HCT116 (cell line): ENCODE measurements at regions not wholly inside any gene's neighbourhood (a gene's known extent, or its start where the extent isn't known, plus 50 kb on each side); places are given as distances from the start of the nearest gene placed in this dataset.

Experiments
- ATAC-seq: fragments of 200-7000 bp; cut with Tn5 transposase; 2 replicates; pipeline ENCODE4 v1.9.1; 2020; ENCODE audit warnings: mild to moderate bottlenecking, moderate library complexity
- BruUV-seq: library from RNA; stranded (reverse); fragments of 400-500 nt; replicated peaks from 2 replicates; lab custom pipeline; 2021; lab: Mats Ljungman, UMichigan
- CTCF ChIA-PET: fragments of 300-600 bp; sonication (Branson Sonifier 250); formaldehyde crosslinking; loops from one replicate; lab custom pipeline; 2021; ENCODE audit warnings: antibody characterized with exemption; lab: Charles Lee
- POLR2A ChIA-PET: fragments of 300-600, 350-600 bp; sonication (Branson Sonifier 250); formaldehyde crosslinking; loops from one replicate; lab custom pipeline; 2021; ENCODE audit warnings: antibody characterized with exemption; lab: Charles Lee
- RAD21 ChIA-PET, 2 experiments: fragments of 300-600 bp; sonication (Branson Sonifier 250); formaldehyde crosslinking; loops; one replicate each; lab custom pipeline; 2023; ENCODE audit warnings: low total read pairs in 2 of 2; ENCODE audit not compliant: uncharacterized antibody in 2 of 2, unreplicated experiment in 2 of 2, low non-redundant PET in 1 of 2; lab: Charles Lee
- DNase-seq: peaks from one replicate; pipeline ENCODE4 v3.0.0-alpha.2; 2010; ENCODE audit warnings: low read depth, low spot score
- H2AFZ ChIP-seq: fragments of 200-600 bp; shearing (Covaris generic), sonication (generic); 2 replicates; pipeline ENCODE4 v1.6.1; 2017; ENCODE audit warnings: low read depth, mixed run types, mixed read lengths, antibody characterized with exemption, low read length; ENCODE audit not compliant: poor library complexity, severe bottlenecking
- H3K27ac ChIP-seq: 2 replicates; pipeline ENCODE4 v1.5.1; 2012; ENCODE audit warnings: low read depth, low read length
- H3K27me3 ChIP-seq: fragments of 200-600 bp; sonication (generic); 2 replicates; pipeline ENCODE4 v1.6.1; 2016; ENCODE audit warnings: mixed run types, low read length, mixed read lengths; ENCODE audit not compliant: insufficient read depth
- H3K36me3 ChIP-seq, 2 experiments: fragments of 200-500 bp in 1 of 2; fragments of 200-600 bp in 1 of 2; sonication (Bioruptor generic) in 1 of 2; sonication (generic) in 1 of 2; 2 replicates each; pipeline versions ENCODE4 v1.5.1 to v1.6.1; 2014 to 2016; ENCODE audit warnings: low read length in 2 of 2, inconsistent platforms in 1 of 2, mixed read lengths in 1 of 2, mixed run types in 1 of 2; ENCODE audit not compliant: insufficient read depth in 2 of 2, control insufficient read depth in 1 of 2
- H3K4me1 ChIP-seq, 2 experiments: fragments of 200-600 bp in 1 of 2; sonication (generic) in 1 of 2; 2 replicates each; pipeline versions ENCODE4 v1.5.1 to v1.6.1; 2012 to 2017; ENCODE audit warnings: low read length in 2 of 2, inconsistent platforms in 1 of 2, mild to moderate bottlenecking in 1 of 2, mixed read lengths in 1 of 2, mixed run types in 1 of 2, moderate library complexity in 1 of 2; ENCODE audit not compliant: insufficient read depth in 2 of 2, control insufficient read depth in 1 of 2
- H3K4me2 ChIP-seq: fragments of 200-600 bp; sonication (generic); 2 replicates; pipeline ENCODE4 v1.6.1; 2017; ENCODE audit warnings: mixed run types, low read length, mixed read lengths
- H3K4me3 ChIP-seq, 2 experiments: fragments of 200-600 bp in 1 of 2; sonication (generic) in 1 of 2; replicated peaks in 1 of 2; 2 replicates each; pipeline ENCODE4 v1.5.1; 2011 to 2016; ENCODE audit warnings: low read length in 2 of 2, control low read depth in 1 of 2, low read depth in 1 of 2, mild to moderate bottlenecking in 1 of 2, mixed read lengths in 1 of 2, mixed run types in 1 of 2
- H3K79me2 ChIP-seq: fragments of 200-600 bp; sonication (generic); 2 replicates; pipeline ENCODE4 v1.6.1; 2017; ENCODE audit warnings: mild to moderate bottlenecking, mixed run types, low read length, moderate library complexity, mixed read lengths; ENCODE audit not compliant: insufficient read depth
- H3K9ac ChIP-seq: fragments of 200-600 bp; sonication (generic); 2 replicates; pipeline ENCODE4 v1.6.1; 2016; ENCODE audit warnings: low read length, mixed read lengths
- H3K9me2 ChIP-seq: fragments of 200-600 bp; sonication (generic), shearing (Covaris generic); 2 replicates; pipeline ENCODE4 v1.6.1; 2017; ENCODE audit warnings: mixed run types, mild to moderate bottlenecking, moderate library complexity; ENCODE audit not compliant: insufficient read depth
- H3K9me3 ChIP-seq, 2 experiments: fragments of 200-500 bp in 1 of 2; fragments of 200-600 bp in 1 of 2; sonication (Bioruptor generic) in 1 of 2; sonication (generic) in 1 of 2; 2 replicates each; pipeline ENCODE4 v1.6.1; 2014 to 2017; ENCODE audit warnings: low read length in 2 of 2, mixed read lengths in 2 of 2, inconsistent platforms in 1 of 2, low read depth in 1 of 2, mild to moderate bottlenecking in 1 of 2, mixed run types in 1 of 2, moderate library complexity in 1 of 2; ENCODE audit not compliant: control insufficient read depth in 1 of 2, insufficient read depth in 1 of 2
- H4K20me1 ChIP-seq: fragments of 200-600 bp; sonication (generic), shearing (Covaris generic); 2 replicates; pipeline ENCODE4 v1.6.1; 2017; ENCODE audit warnings: mixed run types, mild to moderate bottlenecking, moderate library complexity; ENCODE audit not compliant: insufficient read depth
- CEBPB ChIP-seq: IDR thresholded peaks from 2 replicates; pipeline ENCODE4 v1.6.1; 2012; ENCODE audit warnings: low read depth
- CTCF ChIP-seq, 3 experiments: fragments of 200-600 bp in 1 of 3; sonication (generic) in 1 of 3; IDR thresholded peaks in 2 of 3; conservative IDR thresholded peaks in 1 of 3; 2 replicates each; pipeline ENCODE4 v1.5.1; 2012 to 2017; ENCODE audit warnings: low read depth in 2 of 3, low read length in 2 of 3, antibody characterized with exemption in 1 of 3, borderline replicate concordance in 1 of 3, control low read depth in 1 of 3, mild to moderate bottlenecking in 1 of 3, mixed read lengths in 1 of 3, mixed run types in 1 of 3, moderate library complexity in 1 of 3; ENCODE audit not compliant: insufficient read depth in 1 of 3
- ELF1 ChIP-seq: IDR thresholded peaks from 2 replicates; pipeline ENCODE4 v1.6.1; 2012; ENCODE audit warnings: low read depth, borderline replicate concordance
- JUND ChIP-seq: IDR thresholded peaks from 2 replicates; pipeline ENCODE4 v1.6.1; 2012
- MAX ChIP-seq: IDR thresholded peaks from 2 replicates; pipeline ENCODE4 v1.6.1; 2012
- POLR2A ChIP-seq: IDR thresholded peaks from 2 replicates; pipeline ENCODE4 v1.7.0; 2011; ENCODE audit warnings: borderline replicate concordance; ENCODE audit not compliant: insufficient read depth, insufficient read length; ENCODE audit errors: extremely low read depth
- SRF ChIP-seq: IDR thresholded peaks from 2 replicates; pipeline ENCODE4 v1.6.1; 2012; ENCODE audit warnings: low read depth
- YY1 ChIP-seq: IDR thresholded peaks from 2 replicates; pipeline ENCODE4 v1.6.1; 2011; ENCODE audit warnings: low read length, low read depth, moderate library complexity, mild to moderate bottlenecking; ENCODE audit not compliant: insufficient replicate concordance; ENCODE audit errors: extremely low read depth
- ZFX ChIP-seq: fragments of 450-650 bp; IDR thresholded peaks from 2 replicates; pipeline ENCODE4 v1.6.1; 2017
- intact Hi-C: fragments of 100-400 bp; cut with micrococcal nuclease; formaldehyde crosslinking; loops from 2 replicates; pipeline ENCODE4 v1.10.0; 2022
- TF ChIP-seq, protein P1 (sequence below): IDR thresholded peaks from 2 replicates; pipeline ENCODE4 v1.6.1; 2012
- TF ChIP-seq, protein P2 (sequence below): IDR thresholded peaks from 2 replicates; pipeline ENCODE4 v1.6.1; 2011; ENCODE audit warnings: mild to moderate bottlenecking, low read length, moderate library complexity; ENCODE audit not compliant: insufficient replicate concordance; ENCODE audit errors: extremely low read depth

DNA sequence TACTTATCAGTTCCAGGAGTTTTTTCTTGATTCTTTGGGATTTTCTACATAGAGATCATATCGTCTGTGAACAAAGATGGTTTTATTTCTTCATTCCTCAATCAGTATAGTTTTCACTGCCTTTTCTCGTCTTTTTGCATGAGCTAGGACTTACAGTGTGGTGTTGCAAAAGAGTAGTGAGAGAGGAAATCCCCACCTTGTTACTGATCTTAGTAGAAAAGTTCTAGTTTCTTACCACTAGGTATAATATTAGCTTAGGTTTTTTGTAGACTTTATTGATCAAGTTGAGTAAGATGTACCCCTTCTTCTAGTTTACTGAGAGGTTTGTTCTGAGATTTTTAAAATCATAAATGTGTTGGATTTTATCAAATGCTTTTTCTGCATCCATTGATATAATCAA is 123.3 kb downstream of the TMEM26 start:
- no peaks in the 10 kb centered on the region for H3K27me3 ChIP-seq
- H3K9me2 ChIP-seq = 0 out of 2 replicates have a peak, but pooled peaks cover 3% of the 10 kb centered on the region
- no peak overlapping the region for H2AFZ ChIP-seq
- DNase-seq (no peak), ATAC-seq (no peak)
- H3K4me1 ChIP-seq = no peaks in the 10 kb centered on the region
- no peaks in the 10 kb centered on the region for H4K20me1 ChIP-seq
- no peak overlapping the region for H3K9ac ChIP-seq
- H3K9me3 ChIP-seq = no peaks in the 10 kb centered on the region
- no peaks in the 10 kb centered on the region for H3K36me3 ChIP-seq
- TF ChIP-seq POLR2A = no peak
- TF ChIP-seq SRF = no peak
- TF ChIP-seq, protein P1, sequence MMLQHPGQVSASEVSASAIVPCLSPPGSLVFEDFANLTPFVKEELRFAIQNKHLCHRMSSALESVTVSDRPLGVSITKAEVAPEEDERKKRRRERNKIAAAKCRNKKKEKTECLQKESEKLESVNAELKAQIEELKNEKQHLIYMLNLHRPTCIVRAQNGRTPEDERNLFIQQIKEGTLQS = no peak
- no peak for TF ChIP-seq MAX
- no peak for TF ChIP-seq ZFX
- ChIA-PET CTCF (no interaction called here), POLR2A (no interaction called here), RAD21 (no interaction called here)
- no TSS peak for BruUV-seq
- intact Hi-C loops = no loop called here
- H3K79me2 ChIP-seq = no peaks in the 10 kb centered on the region
- H3K27ac ChIP-seq = no peak overlapping the region
- H3K4me3 ChIP-seq = no peak overlapping the region
- H3K4me2 ChIP-seq = no peak overlapping the region

DNA sequence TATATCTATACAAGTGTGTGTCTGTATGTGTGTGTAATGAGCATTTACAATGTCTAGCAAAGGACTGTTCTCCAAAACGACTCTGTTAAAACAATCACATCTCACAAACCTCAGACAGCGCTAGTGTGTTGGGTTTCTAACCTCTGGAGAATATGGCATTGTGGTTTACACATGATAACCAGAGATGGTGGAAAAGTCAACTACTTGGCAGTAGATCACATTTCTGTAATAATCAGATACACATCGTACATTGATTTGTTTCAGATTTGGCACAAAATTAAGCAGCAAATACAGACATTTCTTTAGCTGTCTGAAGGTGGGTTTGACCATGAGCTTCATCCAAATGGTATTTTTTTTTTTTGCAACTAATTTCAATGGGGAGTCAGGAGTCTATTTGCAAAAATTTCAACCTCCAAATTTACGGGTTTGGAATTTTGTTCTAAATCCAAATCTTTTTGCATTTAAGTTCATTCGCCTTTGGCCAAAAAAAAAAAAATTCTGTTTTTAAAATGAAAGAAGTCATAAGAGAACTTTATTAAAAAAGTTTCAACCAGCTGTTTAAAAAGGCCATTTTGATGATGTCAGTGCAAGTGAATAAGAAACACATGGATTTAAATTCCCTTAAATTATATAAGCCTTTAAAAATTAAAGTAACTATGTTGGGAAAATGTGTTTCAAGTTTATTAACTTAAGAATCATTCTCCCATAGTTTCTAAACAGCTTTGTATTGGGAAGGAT is 127.8 kb downstream of the TMEM26 start:
- TF ChIP-seq ELF1 = no peak
- no peak for TF ChIP-seq JUND
- no peak for TF ChIP-seq CTCF (IDR thresholded peaks at IDR 0.05 in 2 of 3, conservative IDR thresholded peaks at IDR 0.05 in 1 of 3; ENCODE audit: borderline replicate concordance in 1 of 3, insufficient read depth in 1 of 3, low read depth in 2 of 3, low read length in 2 of 3)
- no peak for TF ChIP-seq YY1
- TF ChIP-seq, protein P2, sequence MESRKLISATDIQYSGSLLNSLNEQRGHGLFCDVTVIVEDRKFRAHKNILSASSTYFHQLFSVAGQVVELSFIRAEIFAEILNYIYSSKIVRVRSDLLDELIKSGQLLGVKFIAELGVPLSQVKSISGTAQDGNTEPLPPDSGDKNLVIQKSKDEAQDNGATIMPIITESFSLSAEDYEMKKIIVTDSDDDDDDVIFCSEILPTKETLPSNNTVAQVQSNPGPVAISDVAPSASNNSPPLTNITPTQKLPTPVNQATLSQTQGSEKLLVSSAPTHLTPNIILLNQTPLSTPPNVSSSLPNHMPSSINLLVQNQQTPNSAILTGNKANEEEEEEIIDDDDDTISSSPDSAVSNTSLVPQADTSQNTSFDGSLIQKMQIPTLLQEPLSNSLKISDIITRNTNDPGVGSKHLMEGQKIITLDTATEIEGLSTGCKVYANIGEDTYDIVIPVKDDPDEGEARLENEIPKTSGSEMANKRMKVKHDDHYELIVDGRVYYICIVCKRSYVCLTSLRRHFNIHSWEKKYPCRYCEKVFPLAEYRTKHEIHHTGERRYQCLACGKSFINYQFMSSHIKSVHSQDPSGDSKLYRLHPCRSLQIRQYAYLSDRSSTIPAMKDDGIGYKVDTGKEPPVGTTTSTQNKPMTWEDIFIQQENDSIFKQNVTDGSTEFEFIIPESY = no peak
- TF ChIP-seq CEBPB = no peak
- Histone ChIP-seq H3K4me2 (no peak overlapping the region), H3K27me3 (no peaks in the 10 kb centered on the region), H3K4me1 (no peaks in the 10 kb centered on the region), H3K9me3 (no peaks in the 10 kb centered on the region), H3K9ac (no peak overlapping the region), H3K9me2 (0 out of 2 replicates have a peak, but pooled peaks cover 3% of the 10 kb centered on the region), H4K20me1 (no peaks in the 10 kb centered on the region), H3K4me3 (no peak overlapping the region), H2AFZ (no peak overlapping the region), H3K36me3 (no peaks in the 10 kb centered on the region), H3K27ac (no peak overlapping the region), H3K79me2 (no peaks in the 10 kb centered on the region)
- intact Hi-C loops = no loop called here
- CTCF ChIA-PET = no interaction called here
- RAD21 ChIA-PET = no interaction called here
- POLR2A ChIA-PET = no interaction called here
- no peak for DNase-seq
- no peak for ATAC-seq
- BruUV-seq = no TSS peak
